HepG2 (cell line): ENCODE measurements at regions not wholly inside any gene's neighbourhood (a gene's known extent, or its start where the extent isn't known, plus 50 kb on each side); places are given as distances from the start of the nearest gene placed in this dataset.

ENCODE experiments used
- ATAC-seq: fragments of 200-7000 bp; cut with Tn5 transposase; 3 replicates; pipeline ENCODE4 v1.9.1; 2020; ENCODE audit warnings: mild to moderate bottlenecking, moderate library complexity
- BruUV-seq: library from RNA; stranded (reverse); fragments of 400-500 nt; replicated peaks from 2 replicates; lab custom pipeline; 2021; lab: Mats Ljungman, UMichigan
- CTCF ChIA-PET: fragments of 300-600 bp; formaldehyde crosslinking; extraction: SDS; loops from one replicate; lab custom pipeline; 2021; ENCODE audit warnings: low total read pairs, inconsistent platforms, low intra/inter-chr PET ratio; lab: Yijun Ruan, JAX
- POLR2A ChIA-PET: fragments of 350-600 bp; sonication (Branson Sonifier 250); formaldehyde crosslinking; loops from one replicate; lab custom pipeline; 2020; ENCODE audit warnings: antibody characterized with exemption, inconsistent platforms; lab: Yijun Ruan, JAX
- DNase-seq: peaks from one replicate; pipeline ENCODE4 v3.0.0-alpha.2; 2015; ENCODE audit warnings: low spot score
- FAIRE-seq: peaks from 3 replicates; lab custom pipeline; 2011; peaks lifted over from hg19 to GRCh38; lab: Jason Lieb, UNC
- H2AFZ ChIP-seq: one replicate; pipeline ENCODE4 v1.6.1; 2011; ENCODE audit warnings: low read length, inconsistent platforms
- H3K27ac ChIP-seq: fragments of 300-600 bp; 3 replicates; pipeline ENCODE4 v1.8.0; 2011; ENCODE audit warnings: mixed run types, mild to moderate bottlenecking, mixed read lengths, low read length, inconsistent platforms; ENCODE audit not compliant: insufficient read depth; ENCODE audit errors: extremely low read length
- H3K27me3 ChIP-seq, 2 experiments: fragments of 200-600 bp in 1 of 2; 2 replicates in 1 of 2; 3 replicates in 1 of 2; pipeline versions ENCODE4 v1.6.0 to v1.8.0; 2011; ENCODE audit warnings: low read length in 2 of 2, mild to moderate bottlenecking in 2 of 2, moderate library complexity in 2 of 2, inconsistent platforms in 1 of 2; ENCODE audit not compliant: insufficient read depth in 2 of 2, control insufficient read depth in 1 of 2
- H3K36me3 ChIP-seq, 2 experiments: fragments of 200-600 bp in 1 of 2; replicated peaks in 1 of 2; 2 replicates in 1 of 2; 3 replicates in 1 of 2; pipeline versions ENCODE4 v1.5.1 to v1.8.0; 2011; ENCODE audit warnings: low read length in 2 of 2, inconsistent platforms in 1 of 2; ENCODE audit not compliant: insufficient read depth in 2 of 2, control insufficient read depth in 1 of 2
- H3K4me1 ChIP-seq: 2 replicates; pipeline ENCODE4 v1.5.1; 2012; ENCODE audit warnings: low read length, inconsistent platforms; ENCODE audit not compliant: insufficient read depth
- H3K4me2 ChIP-seq: 2 replicates; pipeline ENCODE4 v1.6.0; 2011; ENCODE audit warnings: low read depth, low read length, inconsistent platforms
- H3K4me3 ChIP-seq, 3 experiments: fragments of 200-600 bp in 1 of 3; sonication (generic), shearing (Covaris generic) in 1 of 3; replicated peaks in 1 of 3; 2 replicates each; pipeline ENCODE4 v1.5.1; 2011 to 2016; ENCODE audit warnings: low read length in 3 of 3, inconsistent platforms in 2 of 3, low read depth in 2 of 3, mild to moderate bottlenecking in 2 of 3, control low read depth in 1 of 3, mixed read lengths in 1 of 3; ENCODE audit not compliant: insufficient read depth in 1 of 3
- H3K79me2 ChIP-seq: one replicate; pipeline ENCODE4 v1.6.1; 2011; ENCODE audit warnings: low read length, inconsistent platforms; ENCODE audit not compliant: insufficient read depth
- H3K9ac ChIP-seq: 2 replicates; pipeline ENCODE4 v1.6.0; 2011; ENCODE audit warnings: mild to moderate bottlenecking, low read depth, low read length, inconsistent platforms; ENCODE audit not compliant: insufficient read depth
- H3K9me3 ChIP-seq: 2 replicates; pipeline ENCODE4 v1.5.1; 2012; ENCODE audit warnings: mild to moderate bottlenecking, low read length
- H4K20me1 ChIP-seq: 2 replicates; pipeline ENCODE4 v1.6.0; 2011; ENCODE audit warnings: inconsistent platforms, mild to moderate bottlenecking, low read length, moderate library complexity; ENCODE audit not compliant: insufficient read depth
- AHDC1 ChIP-seq: sonication (generic); formaldehyde crosslinking; IDR thresholded peaks from 2 replicates; pipeline ENCODE4 v1.5.1; 2020; ENCODE audit warnings: mild to moderate bottlenecking, missing genetic modification reagents, borderline replicate concordance
- HNRNPK ChIP-seq: fragments of 200-400 bp; formaldehyde crosslinking; IDR thresholded peaks from 2 replicates; pipeline ENCODE4 v1.6.1; 2018; ENCODE audit warnings: low read length, low read depth, moderate library complexity, mild to moderate bottlenecking; ENCODE audit not compliant: poor library complexity, severe bottlenecking
- KDM6A ChIP-seq: IDR thresholded peaks from 2 replicates; pipeline ENCODE4 v1.6.1; 2016; ENCODE audit warnings: low read depth
- MAFK ChIP-seq, 2 experiments: IDR thresholded peaks in 1 of 2; conservative IDR thresholded peaks in 1 of 2; 2 replicates each; pipeline ENCODE4 v1.6.1; 2011; ENCODE audit warnings: improper control_type of control experiment in 2 of 2, low read length in 2 of 2
- PITX1 ChIP-seq: sonication (generic); formaldehyde crosslinking; IDR thresholded peaks from 2 replicates; pipeline ENCODE4 v1.5.1; 2020; ENCODE audit warnings: mild to moderate bottlenecking, missing genetic modification reagents
- ZFP1 ChIP-seq: IDR thresholded peaks from 2 replicates; pipeline ENCODE4 v1.6.1; 2016
- ZNF33B ChIP-seq: sonication (generic); formaldehyde crosslinking; IDR thresholded peaks from 2 replicates; pipeline ENCODE4 v1.5.1; 2020; ENCODE audit warnings: mild to moderate bottlenecking, missing genetic modification reagents
- ZNF350 ChIP-seq: sonication (generic); formaldehyde crosslinking; IDR thresholded peaks from 2 replicates; pipeline ENCODE4 v1.4.0; 2020; ENCODE audit warnings: mild to moderate bottlenecking, low read depth, missing genetic modification reagents, borderline replicate concordance
- ZNF775 ChIP-seq: sonication (generic); formaldehyde crosslinking; IDR thresholded peaks from 2 replicates; pipeline ENCODE4 v1.4.0; 2020; ENCODE audit warnings: missing genetic modification reagents, mild to moderate bottlenecking, moderate library complexity, borderline replicate concordance
- ZNF790 ChIP-seq: sonication (generic); formaldehyde crosslinking; IDR thresholded peaks from 2 replicates; pipeline ENCODE4 v1.8.0; 2022; ENCODE audit warnings: missing genetic modification reagents, mild to moderate bottlenecking, borderline replicate concordance
- WGBS: methylation state at CpG from one replicate; pipeline ENCODE4 v1.1.6; 2017; ENCODE audit warnings: low lambda C conversion rate; 5-methylcytosine and 5-hydroxymethylcytosine counted together
- in situ Hi-C: cut with HindIII; loops from 2 replicates; pipeline ENCODE4 v1.10.0; 2017; ENCODE audit warnings: low pct_unique_long_range_greater_than_20kb; ENCODE audit not compliant: extremely low pct_ligation_motif_present
- intact Hi-C: fragments of 100-400 bp; cut with micrococcal nuclease; formaldehyde crosslinking; loops from one replicate; pipeline ENCODE4 v1.10.0; 2022; ENCODE audit not compliant: unreplicated experiment
- TF ChIP-seq, protein P1 (sequence below): sonication (generic); formaldehyde crosslinking; IDR thresholded peaks from 2 replicates; pipeline ENCODE4 v1.8.0; 2022; ENCODE audit warnings: mild to moderate bottlenecking, missing genetic modification reagents, moderate library complexity

- ATAC-seq (no peak), FAIRE-seq (no peak), DNase-seq (no peak)
- no peaks in the 10 kb centered on the region for H3K79me2 ChIP-seq
- in situ Hi-C loops (no loop called here), intact Hi-C loops (no loop called here)
- no peak overlapping the region for H3K4me3 ChIP-seq
- CTCF ChIA-PET: no interaction called here
- TF ChIP-seq KDM6A (CRISPR knock-in tag): no peak
- no peak for TF ChIP-seq PITX1 (CRISPR knock-in tag)
- no peak for TF ChIP-seq ZNF350 (CRISPR knock-in tag)
- TF ChIP-seq ZNF790 (CRISPR knock-in tag): no peak
- TF ChIP-seq ZNF775 (CRISPR knock-in tag): no peak
- H4K20me1 ChIP-seq: no peaks in the 10 kb centered on the region
- no peak overlapping the region for H2AFZ ChIP-seq
- 2% methylated on average over 3 of the region's 3 CpGs for WGBS
- no peaks in the 10 kb centered on the region for H3K4me1 ChIP-seq
- BruUV-seq: no TSS peak
- H3K9me3 ChIP-seq: no peaks in the 10 kb centered on the region
- no peak overlapping the region for H3K4me2 ChIP-seq
- H3K9ac ChIP-seq: no peak overlapping the region
- no peaks in the 10 kb centered on the region for H3K36me3 ChIP-seq
- POLR2A ChIA-PET: no interaction called here
- H3K27ac ChIP-seq: no peak overlapping the region
- H3K27me3 ChIP-seq: peaks cover 0 to 9% of the 10 kb centered on the region in 2 experiments; a peak in 2 of 5 replicates
Observed at GRCh38 chr2:75337619-75338018, 138.3 kb upstream of the TACR1 start.

- ChIA-PET CTCF (no interaction called here), POLR2A (no interaction called here)
- in situ Hi-C loops: no loop called here
- no peak for ATAC-seq
- no peak overlapping the region for H3K9ac ChIP-seq
- no TSS peak for BruUV-seq
- no peak overlapping the region for H3K4me3 ChIP-seq
- no peaks in the 10 kb centered on the region for H4K20me1 ChIP-seq
- H3K4me2 ChIP-seq: no peak overlapping the region
- no peak for FAIRE-seq
- no peaks in the 10 kb centered on the region for H3K36me3 ChIP-seq
- H3K79me2 ChIP-seq: no peaks in the 10 kb centered on the region
- H3K27ac ChIP-seq: no peak overlapping the region
- DNase-seq: no peak
- no peak for TF ChIP-seq HNRNPK
- peak; percentile 27 to 62; a peak in 3 of 4 replicates for TF ChIP-seq MAFK (conservative IDR thresholded peaks at IDR 0.05 in 1 of 2, IDR thresholded peaks at IDR 0.05 in 1 of 2; ENCODE audit: low read length in 2 of 2)
- no peak for TF ChIP-seq ZNF33B (CRISPR knock-in tag)
- TF ChIP-seq, protein P1, sequence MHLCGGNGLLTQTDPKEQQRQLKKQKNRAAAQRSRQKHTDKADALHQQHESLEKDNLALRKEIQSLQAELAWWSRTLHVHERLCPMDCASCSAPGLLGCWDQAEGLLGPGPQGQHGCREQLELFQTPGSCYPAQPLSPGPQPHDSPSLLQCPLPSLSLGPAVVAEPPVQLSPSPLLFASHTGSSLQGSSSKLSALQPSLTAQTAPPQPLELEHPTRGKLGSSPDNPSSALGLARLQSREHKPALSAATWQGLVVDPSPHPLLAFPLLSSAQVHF: no peak
- TF ChIP-seq AHDC1 (CRISPR knock-in tag): no peak
- no peak for TF ChIP-seq ZFP1 (CRISPR knock-in tag)
- TF ChIP-seq, all 625 proteins: peak for 1
- 18% methylated on average over 5 of the region's 5 CpGs for WGBS
- Histone ChIP-seq H3K4me1 (no peaks in the 10 kb centered on the region), H3K9me3 (no peaks in the 10 kb centered on the region), H3K27me3 (peaks cover 0 to 9% of the 10 kb centered on the region in 2 experiments; a peak in 2 of 5 replicates), H2AFZ (no peak overlapping the region)
- intact Hi-C loops: no loop called here
Observed at GRCh38 chr2:75337016-75337415, 137.7 kb upstream of the TACR1 start.
